HPDE6-E6E7 (cell line): ENCODE measurements at regions not wholly inside any gene's neighbourhood (a gene's known extent, or its start where the extent isn't known, plus 50 kb on each side); places are given as distances from the start of the nearest gene placed in this dataset.
"Not testable (repeated sequence)": the region's sequence is repeated elsewhere in the genome, so short reads cannot be mapped to it uniquely, and the experiment has no call there.

Source experiments
- DNase-seq: peaks from one replicate; pipeline ENCODE4 v3.0.0; 2011; ENCODE audit warnings: missing footprints; ENCODE audit errors: extremely low spot score

- DNase-seq: no peak
Measured at GRCh38 chr5:126046318-126046717, 376.9 kb upstream of the GRAMD2B start.

DNA sequence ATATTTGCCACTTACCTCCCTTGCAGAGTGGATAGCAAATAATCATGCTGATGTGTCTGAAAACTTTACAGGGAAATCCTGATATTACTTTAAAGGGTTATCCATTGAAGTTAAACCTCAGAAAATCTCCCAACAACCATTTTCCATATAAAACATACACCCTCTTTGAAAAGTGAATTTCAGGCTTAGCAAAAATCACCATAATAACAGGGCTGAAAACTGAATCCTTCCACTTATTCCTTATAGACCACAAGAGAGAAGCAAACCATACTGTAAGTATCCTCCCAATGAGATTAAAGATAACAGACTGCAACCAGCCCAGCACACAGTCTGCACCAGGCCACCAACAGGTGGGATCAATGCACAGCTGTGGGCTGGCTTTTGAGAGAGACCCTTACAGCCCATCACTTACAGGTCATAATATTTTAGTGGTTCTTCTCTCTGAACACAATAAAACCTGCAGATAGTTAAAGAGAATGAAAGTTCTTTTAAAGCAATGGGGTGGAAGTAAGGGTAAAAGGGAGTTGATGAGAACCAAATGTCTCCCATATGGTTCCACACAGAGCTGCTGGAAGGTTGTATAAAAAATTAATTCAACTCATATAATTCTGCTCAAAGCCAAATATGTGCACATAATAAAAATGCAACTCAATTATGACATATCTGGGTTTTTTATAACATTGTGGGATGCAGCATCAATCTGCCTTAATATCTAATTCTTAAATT, 376.2 kb upstream of the GRAMD2B start:
- DNase-seq: no peak

DNA sequence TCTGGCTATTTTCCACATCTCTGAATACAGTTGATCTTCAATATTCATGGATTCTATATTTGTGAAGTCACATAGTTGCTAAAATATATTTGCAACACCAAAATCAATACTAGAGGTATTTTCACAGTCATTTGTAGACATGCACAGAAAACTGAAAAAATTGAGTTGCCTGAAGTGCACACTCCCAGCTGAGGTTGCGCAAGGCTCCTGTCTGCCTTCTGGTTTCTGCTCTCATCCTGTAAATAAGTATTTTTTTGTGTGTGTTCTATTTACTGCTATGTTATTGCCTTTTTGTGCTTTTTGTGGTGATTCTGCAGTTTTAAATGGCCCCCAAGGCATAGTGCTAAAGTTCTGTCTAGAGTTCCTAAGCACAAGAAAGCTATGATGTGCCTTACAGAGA, 371.1 kb upstream of the GRAMD2B start:
- DNase-seq: no peak

- DNase-seq: no peak
Measured at GRCh38 chr5:126052791-126053190, 370.4 kb upstream of the GRAMD2B start.

DNA sequence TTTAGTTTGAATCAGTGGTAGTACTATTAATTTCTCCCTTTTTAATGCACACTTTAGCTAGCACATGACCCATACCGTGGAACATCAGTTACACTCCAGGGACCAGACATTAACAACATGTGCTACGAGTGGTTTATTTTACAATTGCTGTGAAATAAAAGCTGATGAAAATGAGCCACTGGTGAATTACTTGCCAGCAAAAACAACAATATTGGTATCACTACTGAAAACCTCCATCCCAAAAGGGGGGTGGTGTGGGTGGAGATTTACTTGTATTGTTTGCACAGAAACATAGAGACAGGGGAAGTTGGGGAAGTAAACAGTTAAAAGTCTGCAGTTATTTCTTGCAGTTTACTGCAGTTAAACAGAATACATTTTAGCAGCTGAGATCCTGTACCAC, 369.6 kb upstream of the GRAMD2B start:
- no peak for DNase-seq

DNA sequence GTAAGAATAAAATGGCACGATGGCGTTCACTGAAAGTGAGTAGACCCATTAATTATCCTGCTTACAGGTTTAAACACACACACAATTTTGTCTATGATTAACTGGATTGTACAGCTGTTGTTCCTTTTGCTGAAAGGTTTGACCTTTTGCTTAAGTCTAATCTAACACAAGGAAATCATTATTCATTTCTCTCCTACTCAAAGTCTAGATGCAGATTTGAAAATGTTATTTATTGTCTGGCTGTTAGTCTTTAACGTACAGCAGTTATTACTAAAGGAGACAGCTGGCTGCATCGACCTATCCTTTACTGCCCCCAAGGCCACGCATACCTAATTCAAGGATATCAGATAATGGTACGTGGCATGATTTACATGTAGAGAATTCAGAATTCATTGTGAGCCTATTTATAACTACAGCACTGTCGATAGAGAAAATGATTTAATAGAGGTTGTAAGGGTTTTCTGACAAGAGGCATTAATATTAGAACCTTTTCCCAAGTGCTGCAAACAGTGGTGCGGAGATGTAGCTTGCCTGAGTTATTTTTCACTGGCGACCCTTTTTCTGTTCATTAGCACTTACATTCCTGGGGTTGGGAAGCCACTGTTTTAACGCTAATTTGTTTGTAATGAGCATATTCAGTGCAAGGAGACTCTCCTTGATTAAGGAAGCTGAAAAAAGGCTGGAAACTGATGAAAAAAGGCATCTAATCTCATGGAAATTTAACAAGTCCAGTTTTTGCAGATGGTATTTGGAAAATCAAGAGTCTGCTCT, 368.4 kb upstream of the GRAMD2B start:
- no peak for DNase-seq

- DNase-seq: no peak
Measured at GRCh38 chr5:126055348-126055729, 367.9 kb upstream of the GRAMD2B start.

DNA sequence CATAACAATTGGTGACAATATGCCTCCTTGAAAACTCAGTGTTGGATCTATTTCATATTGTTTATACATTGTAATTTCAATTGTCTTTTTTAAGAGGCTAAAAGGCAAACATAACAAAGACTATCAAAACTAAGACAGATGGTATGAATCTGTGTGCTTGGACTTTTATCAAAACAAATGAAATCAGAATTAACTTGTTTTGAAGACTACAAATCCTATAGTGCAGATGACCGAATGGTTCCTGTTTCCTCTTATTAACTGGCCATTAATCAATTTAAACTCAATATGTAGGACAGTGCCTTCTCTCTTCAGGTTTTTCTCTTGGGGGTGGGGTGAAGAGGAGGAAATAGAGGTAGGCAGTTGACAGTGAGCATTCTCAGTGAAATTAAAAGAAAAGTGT, 366.9 kb upstream of the GRAMD2B start:
- no peak for DNase-seq

GRCh38 chr5:126056851-126057622, 366.2 kb upstream of the GRAMD2B start:
- no peak for DNase-seq

DNA sequence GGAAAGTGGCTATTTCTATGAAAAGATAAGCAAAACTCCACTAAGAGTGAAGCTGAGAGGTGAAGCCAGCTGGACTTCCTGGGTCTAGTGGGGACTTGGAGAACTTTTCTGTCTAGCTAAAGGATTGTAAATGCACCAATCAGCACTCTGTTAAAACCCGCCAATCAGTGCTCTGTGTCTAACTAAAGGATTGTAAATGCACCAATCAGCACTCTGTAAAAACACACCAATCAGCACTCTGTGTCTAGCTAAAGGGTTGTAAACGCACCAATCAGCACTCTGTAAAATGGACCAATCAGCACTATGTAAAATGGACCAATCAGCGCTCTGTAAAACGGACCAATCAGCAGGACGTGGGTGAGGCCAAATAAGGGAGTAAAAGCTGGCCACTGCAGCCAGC, 364.8 kb upstream of the GRAMD2B start:
- DNase-seq: not testable (repeated sequence)

DNA sequence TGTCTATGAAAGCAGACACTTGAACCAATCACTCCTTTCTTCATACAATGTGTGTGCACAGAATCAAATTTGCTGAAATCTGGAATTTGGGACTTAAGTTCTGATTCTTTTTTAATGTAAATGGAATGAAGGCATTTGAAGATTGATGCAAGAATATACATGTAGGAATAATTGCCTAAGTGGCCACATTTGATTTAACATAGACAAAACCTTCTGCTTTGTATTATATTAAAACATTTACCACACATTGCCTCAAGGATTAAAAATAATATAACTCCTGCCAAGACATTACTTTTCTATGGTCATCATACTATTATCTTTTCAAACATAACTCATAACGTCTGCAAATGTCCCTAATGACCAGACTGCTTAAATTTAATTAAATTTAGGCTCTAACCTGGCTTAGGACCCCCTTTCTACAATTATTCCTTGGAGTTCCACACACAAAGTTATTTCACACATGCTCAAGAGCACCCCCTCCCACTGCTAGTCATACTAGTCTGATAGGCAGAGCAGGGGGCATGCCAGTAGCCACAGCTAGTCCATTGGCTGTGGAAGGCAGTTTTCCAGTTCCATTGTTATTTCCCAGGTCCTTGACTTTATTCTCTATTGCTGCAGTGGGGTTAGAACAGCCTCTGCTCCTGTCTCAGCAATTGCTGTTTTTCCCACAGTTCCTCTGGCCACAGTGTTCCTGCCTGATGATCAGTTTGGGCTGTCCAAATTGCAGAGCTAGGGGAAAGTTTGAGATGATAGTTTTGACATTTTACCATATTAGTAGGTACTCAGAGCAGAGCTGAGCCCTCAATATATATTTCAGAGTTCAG, 360.6 kb upstream of the GRAMD2B start:
- no peak for DNase-seq

GRCh38 chr5:126065061-126065460, 358.1 kb upstream of the GRAMD2B start:
- DNase-seq: no peak

DNA sequence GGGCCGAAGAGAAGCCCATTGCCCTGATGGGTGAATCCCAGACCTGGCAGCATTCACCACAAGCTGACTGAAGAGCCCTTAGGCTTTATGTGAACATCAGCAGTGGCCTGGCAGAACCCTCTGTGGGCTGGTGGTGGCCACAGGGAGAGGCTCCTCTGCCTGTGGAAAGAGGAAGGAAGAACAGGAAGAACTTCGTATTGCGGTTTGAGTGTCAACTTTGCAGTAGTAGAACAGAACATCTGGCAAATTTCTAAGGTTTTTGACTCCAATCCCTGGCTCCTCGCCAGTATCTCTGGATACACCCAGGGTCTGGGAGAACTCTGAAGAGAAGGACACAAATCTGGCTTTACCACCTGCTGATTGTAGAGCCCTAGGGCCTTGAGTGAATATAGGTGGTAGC, 356.4 kb upstream of the GRAMD2B start:
- no peak for DNase-seq

GRCh38 chr5:126067404-126067803, 355.8 kb upstream of the GRAMD2B start:
- DNase-seq: no peak

DNA sequence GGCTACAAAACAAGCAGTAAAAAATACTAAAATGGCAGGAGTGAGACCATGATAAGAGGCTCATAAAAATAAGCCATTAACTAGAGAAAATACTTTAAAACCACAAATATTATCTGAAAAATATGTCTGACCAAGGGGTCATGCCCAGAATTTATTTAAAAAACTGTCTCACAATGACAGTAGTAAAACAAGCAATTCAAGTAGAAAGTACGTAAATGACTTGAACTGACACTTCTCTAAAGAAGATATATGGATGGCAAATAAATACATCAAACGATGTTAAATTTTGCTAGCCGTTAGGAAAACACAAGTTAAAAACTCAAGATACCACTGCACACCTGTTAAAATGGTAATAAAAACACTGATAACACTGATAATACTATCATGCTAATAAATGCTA, 353.9 kb upstream of the GRAMD2B start:
- no peak for DNase-seq

- no peak for DNase-seq
Measured at GRCh38 chr5:126070481-126070880, 352.7 kb upstream of the GRAMD2B start.

DNA sequence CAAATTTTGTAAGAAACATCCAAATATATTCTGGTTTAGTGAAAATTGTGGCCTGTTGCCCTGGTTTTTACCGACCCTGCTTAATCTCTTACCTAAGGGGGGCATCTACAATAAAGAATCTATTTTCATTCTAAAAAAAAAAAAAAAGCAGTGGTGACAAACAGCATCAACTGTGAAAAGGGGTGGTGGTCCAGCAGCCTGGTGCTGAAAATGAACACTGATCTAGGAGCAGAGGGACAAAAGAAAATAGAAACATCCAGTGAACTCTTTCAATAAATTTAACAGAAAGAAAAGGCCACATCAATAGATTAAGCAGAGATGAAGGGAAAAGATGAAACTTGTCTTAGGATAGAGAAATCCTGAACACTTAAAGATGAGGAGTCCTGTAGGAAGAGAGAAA, 348.7 kb upstream of the GRAMD2B start:
- no peak for DNase-seq

DNA sequence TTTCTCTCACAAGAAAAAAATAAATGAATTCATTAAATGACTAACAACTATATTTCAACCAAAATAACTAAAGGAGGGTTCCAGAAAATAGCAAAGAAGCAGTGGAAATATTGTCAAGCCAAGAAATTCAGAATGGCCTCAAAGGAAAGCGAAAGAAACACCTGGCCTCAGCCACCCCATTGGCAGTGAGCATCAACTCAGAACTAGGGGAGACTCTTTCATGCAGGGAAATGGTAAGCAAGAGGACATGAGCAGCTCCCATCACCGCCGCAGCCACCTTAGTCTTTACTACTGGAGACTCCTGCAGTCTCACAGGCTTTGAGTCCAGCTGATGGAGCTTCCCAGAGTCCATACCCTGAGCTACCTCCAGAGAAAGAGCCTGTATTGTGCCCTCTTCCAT, 343.9 kb upstream of the GRAMD2B start:
- DNase-seq: no peak

DNA sequence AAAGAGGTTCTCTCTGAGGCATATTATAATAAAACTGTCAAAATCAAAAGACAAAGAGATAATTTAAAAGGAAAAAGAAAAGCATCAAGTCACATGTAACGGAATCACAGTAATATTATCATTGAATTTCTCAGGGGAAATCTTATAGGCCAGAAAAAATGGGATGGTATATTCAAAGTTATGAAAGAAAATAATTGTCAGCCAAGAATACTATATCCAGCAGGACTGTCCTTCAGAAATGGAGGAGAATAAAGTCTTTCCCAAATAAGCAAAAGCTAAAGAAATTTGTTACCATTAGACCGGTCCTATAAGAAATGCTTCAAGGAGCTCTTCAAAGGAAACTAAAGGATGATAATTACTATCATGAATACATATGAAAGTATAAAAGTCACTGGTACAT, 342.0 kb upstream of the GRAMD2B start:
- DNase-seq: no peak

GRCh38 chr5:126093041-126093440, 330.2 kb upstream of the GRAMD2B start:
- no peak for DNase-seq

- DNase-seq: no peak
Measured at GRCh38 chr5:126093718-126094117, 329.5 kb upstream of the GRAMD2B start.

GRCh38 chr5:126094991-126095390, 328.2 kb upstream of the GRAMD2B start:
- no peak for DNase-seq
